Erythroblast (primary cell): ENCODE measurements at regions not wholly inside any gene's neighbourhood (a gene's known extent, or its start where the extent isn't known, plus 50 kb on each side); places are given as distances from the start of the nearest gene placed in this dataset.

Experiments used
- DNase-seq, 2 experiments: peaks; one replicate each; lab custom pipeline; 2025; lab: John Stamatoyannopoulos, UW
- GATA1 ChIP-seq: IDR thresholded peaks from 2 replicates; pipeline ENCODE4 v1.6.1; 2011; ENCODE audit warnings: low read depth, mild to moderate bottlenecking, control low read depth, low read length, moderate library complexity
- POLR2A ChIP-seq: IDR thresholded peaks from 2 replicates; pipeline ENCODE4 v1.6.1; 2011; ENCODE audit warnings: mild to moderate bottlenecking, low read length

GRCh38 chr9:14399756-14400657, 86.1 kb upstream of the NFIB start:
- DNase-seq = no peak
- TF ChIP-seq GATA1 = no peak
- no peak for TF ChIP-seq POLR2A

DNA sequence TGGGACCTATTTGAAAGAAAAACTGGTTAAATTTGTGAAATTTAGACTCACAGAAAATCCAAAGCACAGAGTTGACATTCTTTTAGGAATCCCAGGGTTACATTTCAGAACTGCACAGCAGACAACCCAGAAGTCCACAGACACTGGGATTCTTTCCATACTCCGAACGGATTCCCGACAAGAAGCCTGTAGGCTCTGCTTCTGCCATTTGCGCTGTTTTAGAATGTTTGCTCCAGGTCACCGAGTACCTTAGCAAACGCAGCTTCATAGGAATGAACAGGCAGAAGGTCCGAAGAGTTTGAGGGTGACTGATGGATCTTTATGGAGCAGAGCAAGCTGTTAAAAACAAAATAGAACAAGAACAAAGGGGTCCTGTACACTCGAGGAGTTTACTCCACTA, 84.5 kb upstream of the NFIB start:
- DNase-seq = no peak
- TF ChIP-seq GATA1 (no peak), POLR2A (no peak)

DNA sequence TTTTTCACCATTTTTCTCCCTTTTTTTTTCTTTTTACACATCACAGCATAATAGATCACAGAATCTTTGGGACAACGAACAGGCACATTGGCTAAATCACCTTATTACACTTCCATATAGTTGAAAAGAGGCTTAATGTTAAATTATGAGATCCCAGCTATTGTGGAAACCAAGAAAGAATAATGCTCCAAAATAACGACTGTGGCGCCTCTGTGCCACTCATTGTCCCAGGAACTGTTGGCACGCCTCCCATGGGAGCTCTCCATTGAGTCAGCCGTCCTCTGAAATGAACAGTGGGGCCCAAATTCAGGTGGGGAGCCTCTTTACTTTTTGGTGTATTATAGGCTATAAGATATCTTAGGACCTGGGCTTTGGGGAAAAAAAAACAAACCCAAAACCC, 82.2 kb upstream of the NFIB start:
- TF ChIP-seq GATA1 = no peak
- no peak for TF ChIP-seq POLR2A

GRCh38 chr9:14395317-14396082, 81.6 kb upstream of the NFIB start:
- TF ChIP-seq POLR2A (no peak), GATA1 (no peak)
- DNase-seq = peak; percentile 96 to 98

More for the DNA sequence above, 82.2 kb upstream of the NFIB start:
- DNase-seq = no peak

- TF ChIP-seq GATA1 (no peak), POLR2A (no peak)
Measured at GRCh38 chr9:14393418-14393817, 79.5 kb upstream of the NFIB start.

DNA sequence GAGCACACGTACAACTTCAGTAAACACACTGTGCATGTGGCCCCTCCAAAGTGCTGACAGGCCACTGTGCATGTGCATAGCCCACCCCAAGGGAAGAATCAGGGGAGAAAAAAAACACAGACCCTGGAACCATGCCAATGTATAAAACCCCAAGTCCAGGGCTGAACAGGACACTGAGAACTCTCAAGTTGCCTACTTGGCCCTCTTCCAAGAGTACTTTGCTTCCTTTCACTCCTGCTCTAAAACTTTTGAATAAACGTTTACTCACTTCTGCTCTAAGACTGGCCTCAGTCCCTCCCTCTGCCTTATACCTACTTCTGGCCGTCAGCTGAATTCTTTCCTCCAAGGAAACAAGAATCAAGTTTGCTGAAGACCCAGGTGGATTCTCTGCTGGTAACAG, 77.7 kb upstream of the NFIB start:
- peak; percentile 16 to 30 for DNase-seq
- no peak for TF ChIP-seq GATA1
- TF ChIP-seq POLR2A = no peak

More at GRCh38 chr9:14393418-14393817, 79.5 kb upstream of the NFIB start:
- DNase-seq = peak; percentile 34 to 38

GRCh38 chr9:14389657-14390056, 75.7 kb upstream of the NFIB start:
- no peak for TF ChIP-seq GATA1
- no peak for TF ChIP-seq POLR2A
- DNase-seq = no peak

DNA sequence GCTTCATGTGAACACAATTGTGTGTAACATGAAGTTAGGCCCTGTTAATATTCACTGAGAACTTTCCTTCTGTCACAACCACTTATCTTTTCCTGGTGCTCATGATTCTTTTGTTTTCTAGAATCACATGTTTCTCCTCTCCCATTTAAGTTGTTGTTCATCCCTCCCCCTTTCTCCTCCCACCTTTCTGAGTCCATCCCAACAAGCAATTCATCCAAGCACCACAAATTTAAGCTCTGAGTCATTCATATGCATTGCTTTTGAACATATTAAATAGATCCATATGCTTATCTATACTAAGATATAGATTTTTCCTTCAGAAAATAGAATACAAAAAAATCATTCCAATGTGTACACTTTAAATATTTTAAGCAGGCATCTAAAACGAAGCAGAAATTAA, 75.2 kb upstream of the NFIB start:
- no peak for DNase-seq

GRCh38 chr9:14383773-14384172, 69.8 kb upstream of the NFIB start:
- TF ChIP-seq GATA1 (no peak), POLR2A (no peak)
- no peak for DNase-seq

More for the DNA sequence above, 75.2 kb upstream of the NFIB start:
- no peak for TF ChIP-seq GATA1
- TF ChIP-seq POLR2A = no peak

DNA sequence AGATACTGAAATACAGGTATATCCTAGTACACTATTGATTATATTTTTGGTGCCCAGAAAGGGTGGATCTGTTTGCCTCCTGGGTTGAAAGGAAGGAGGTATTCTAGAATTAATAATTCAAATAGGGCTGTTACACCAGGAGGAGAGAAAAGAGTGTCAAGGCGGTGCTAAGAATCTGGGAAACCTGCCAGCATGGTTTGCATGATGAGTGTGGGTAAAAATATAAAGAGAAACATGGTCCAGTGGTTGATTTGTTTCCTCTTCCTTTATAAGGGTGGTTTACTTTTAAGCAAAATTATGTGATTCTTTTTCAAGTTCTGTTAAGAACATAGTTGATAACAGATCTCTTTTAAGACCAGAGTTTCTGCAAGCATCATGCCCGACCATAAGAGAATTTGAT, 69.4 kb upstream of the NFIB start:
- TF ChIP-seq GATA1 = no peak
- TF ChIP-seq POLR2A = no peak
- peak in 1 of 2 experiments; percentile 34 for DNase-seq

DNA sequence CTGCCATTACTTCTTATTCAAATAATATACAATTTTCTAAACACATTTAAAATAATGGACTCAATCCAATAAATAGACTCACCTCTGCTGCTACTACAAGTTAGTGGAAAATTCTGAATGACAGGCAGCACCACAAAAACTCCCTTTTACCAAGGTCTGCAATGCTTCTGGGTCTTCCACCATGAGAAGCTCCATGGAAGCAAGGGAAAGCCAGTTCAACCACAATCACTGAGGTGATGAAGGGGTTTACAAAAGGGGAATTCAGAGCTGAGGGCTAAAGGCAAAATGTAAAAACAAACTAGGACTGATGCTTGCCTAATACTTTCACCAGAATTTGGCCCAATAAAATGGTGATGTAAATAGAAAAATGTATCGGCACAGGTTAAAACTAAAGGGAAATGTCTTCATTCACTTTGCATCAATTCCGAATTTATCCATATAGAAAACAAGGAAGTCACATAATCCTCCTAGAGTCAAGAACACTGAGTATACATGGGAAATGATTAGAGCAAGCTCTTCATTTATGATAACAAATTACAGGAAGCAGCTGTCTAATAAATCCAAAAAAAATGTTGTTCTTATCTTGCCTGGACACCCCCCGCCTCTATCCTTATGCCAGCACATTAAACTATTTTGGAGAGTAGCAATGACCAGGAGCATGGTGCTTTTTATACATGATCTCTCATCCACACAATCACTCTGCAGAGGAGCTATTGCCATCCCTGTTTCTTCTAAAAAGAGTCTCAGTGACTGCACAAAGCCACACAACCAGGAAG, 66.3 kb upstream of the NFIB start:
- TF ChIP-seq GATA1 (no peak), POLR2A (no peak)
- peak in 1 of 2 experiments; percentile 17 for DNase-seq

DNA sequence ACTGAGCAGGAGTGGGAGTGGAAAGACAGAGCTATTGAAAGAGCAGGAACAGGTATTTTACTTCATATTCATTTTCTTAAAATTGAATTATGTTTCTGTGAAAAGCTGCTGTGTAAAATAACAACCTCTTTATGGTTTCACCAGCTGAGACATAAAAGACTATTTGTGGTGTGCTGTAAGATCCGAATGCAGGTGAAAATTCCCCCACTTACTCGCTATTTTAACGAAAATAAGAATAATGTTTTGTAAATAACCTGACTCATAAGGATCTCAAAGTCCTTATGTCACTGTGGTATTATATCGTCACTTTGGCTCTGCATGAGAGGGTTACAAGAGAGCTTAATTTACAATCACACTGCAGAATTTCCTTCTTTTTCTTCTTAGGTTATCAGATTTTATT, 65.3 kb upstream of the NFIB start:
- TF ChIP-seq POLR2A (no peak), GATA1 (no peak)
- no peak for DNase-seq

- TF ChIP-seq POLR2A (no peak), GATA1 (no peak)
- no peak for DNase-seq
Measured at GRCh38 chr9:14373706-14374105, 59.8 kb upstream of the NFIB start.

DNA sequence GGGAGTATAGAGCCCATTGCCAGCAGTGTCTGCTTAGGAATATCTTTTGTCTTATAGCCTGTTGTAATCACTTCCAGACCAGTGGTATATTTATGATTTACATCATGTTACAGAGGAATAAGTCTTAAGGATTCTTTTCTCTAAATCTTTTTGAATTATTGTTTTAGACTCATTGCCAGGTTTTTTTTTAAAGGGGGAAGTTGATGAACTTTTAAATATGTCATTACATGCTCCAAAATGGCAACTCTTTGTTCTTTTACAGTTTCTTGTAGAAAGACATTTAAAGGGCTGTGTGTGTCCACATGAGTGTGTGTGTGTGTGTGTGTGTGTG, 59.4 kb upstream of the NFIB start:
- no peak for DNase-seq
- no peak for TF ChIP-seq POLR2A
- no peak for TF ChIP-seq GATA1
